Natural killer cell (primary cell): ENCODE measurements at regions not wholly inside any gene's neighbourhood (a gene's known extent, or its start where the extent isn't known, plus 50 kb on each side); places are given as distances from the start of the nearest gene placed in this dataset.
"Not testable (repeated sequence)": the region's sequence is repeated elsewhere in the genome, so short reads cannot be mapped to it uniquely, and the experiment has no call there.

Experiments used
- ATAC-seq, 3 donors: fragments of 150-1000 bp in 2 of 3; fragments of 200-7000 bp in 1 of 3; cut with Tn5 transposase; 1 replicate in 1 of 3; 2 replicates in 2 of 3; pipeline ENCODE4 v1.10.0; 2021; ENCODE audit warnings: mild to moderate bottlenecking in 2 of 3, moderate library complexity in 2 of 3
- DNase-seq, 2 donors: peaks; one replicate each; pipeline versions ENCODE4 v3.0.0 to v3.0.0-alpha.2; 2013 to 2021; ENCODE audit warnings: mixed read lengths in 1 of 2
- H3K27ac ChIP-seq: one replicate; pipeline ENCODE4 v1.5.1; 2013; ENCODE audit warnings: mild to moderate bottlenecking, low read length
- H3K27me3 ChIP-seq: one replicate; pipeline ENCODE4 v1.6.1; 2013; ENCODE audit warnings: low read length; ENCODE audit not compliant: control insufficient read depth, insufficient read depth
- H3K36me3 ChIP-seq: one replicate; pipeline ENCODE4 v1.6.1; 2013; ENCODE audit warnings: low read length; ENCODE audit not compliant: control insufficient read depth, insufficient read depth
- H3K4me1 ChIP-seq: one replicate; pipeline ENCODE4 v1.6.1; 2013; ENCODE audit warnings: low read length; ENCODE audit not compliant: control insufficient read depth, insufficient read depth
- H3K4me3 ChIP-seq: one replicate; pipeline ENCODE4 v1.5.1; 2013; ENCODE audit warnings: low read length
- H3K9me3 ChIP-seq: one replicate; pipeline ENCODE4 v1.6.1; 2013; ENCODE audit warnings: low read length; ENCODE audit not compliant: control insufficient read depth, insufficient read depth
- H3K27ac Mint-ChIP-seq, 2 donors: one replicate each; pipeline ENCODE4 v1.8.0; 2022; ENCODE audit warnings: mild to moderate bottlenecking in 2 of 2, mixed read lengths in 2 of 2, moderate library complexity in 1 of 2
- H3K27me3 Mint-ChIP-seq, 2 donors: one replicate each; pipeline ENCODE4 v1.8.0; 2022; ENCODE audit warnings: low read depth in 2 of 2, mixed read lengths in 2 of 2
- H3K36me3 Mint-ChIP-seq: one replicate; pipeline ENCODE4 v1.8.0; 2022; ENCODE audit warnings: mixed read lengths
- H3K4me1 Mint-ChIP-seq, 2 donors: one replicate each; pipeline ENCODE4 v1.8.0; 2022; ENCODE audit warnings: mixed read lengths in 2 of 2
- H3K4me3 Mint-ChIP-seq: one replicate; pipeline ENCODE4 v1.8.0; 2022; ENCODE audit warnings: mild to moderate bottlenecking, moderate library complexity, mixed read lengths
- H3K9me3 Mint-ChIP-seq, 2 donors: one replicate each; pipeline ENCODE4 v1.8.0; 2022; ENCODE audit warnings: mixed read lengths in 2 of 2
- WGBS: methylation state at CpG from one replicate; pipeline ENCODE4 v1.1.7; 2013; ENCODE audit warnings: missing lambda C conversion rate; ENCODE audit not compliant: insufficient coverage; 5-methylcytosine and 5-hydroxymethylcytosine counted together
- intact Hi-C: fragments of 100-400 bp; cut with micrococcal nuclease; formaldehyde crosslinking; loops from one replicate; pipeline ENCODE4 v1.14.2; 2022
- TF ChIP-seq, protein P1 (sequence below): fragments of 200-600 bp; IDR thresholded peaks from one replicate; pipeline ENCODE4 v1.8.0; 2022; ENCODE audit warnings: antibody characterized with exemption

- Mint-ChIP-seq H3K9me3 (no peaks in the 10 kb centered on the region), H3K27ac (no peak overlapping the region), H3K4me3 (no peak overlapping the region), H3K36me3 (no peaks in the 10 kb centered on the region), H3K4me1 (no peaks in the 10 kb centered on the region), H3K27me3 (peaks cover 0 to 17% of the 10 kb centered on the region in 2 donors)
- DNase-seq = no peak
- Histone ChIP-seq H3K27me3 (no peaks in the 10 kb centered on the region), H3K4me3 (no peak overlapping the region), H3K9me3 (no peaks in the 10 kb centered on the region), H3K27ac (no peak overlapping the region), H3K36me3 (no peaks in the 10 kb centered on the region), H3K4me1 (no peaks in the 10 kb centered on the region)
- ATAC-seq = no peak
- WGBS = 86% methylated on average over 15 of the region's 15 CpGs
- intact Hi-C loops = no loop called here
- TF ChIP-seq, protein P1, sequence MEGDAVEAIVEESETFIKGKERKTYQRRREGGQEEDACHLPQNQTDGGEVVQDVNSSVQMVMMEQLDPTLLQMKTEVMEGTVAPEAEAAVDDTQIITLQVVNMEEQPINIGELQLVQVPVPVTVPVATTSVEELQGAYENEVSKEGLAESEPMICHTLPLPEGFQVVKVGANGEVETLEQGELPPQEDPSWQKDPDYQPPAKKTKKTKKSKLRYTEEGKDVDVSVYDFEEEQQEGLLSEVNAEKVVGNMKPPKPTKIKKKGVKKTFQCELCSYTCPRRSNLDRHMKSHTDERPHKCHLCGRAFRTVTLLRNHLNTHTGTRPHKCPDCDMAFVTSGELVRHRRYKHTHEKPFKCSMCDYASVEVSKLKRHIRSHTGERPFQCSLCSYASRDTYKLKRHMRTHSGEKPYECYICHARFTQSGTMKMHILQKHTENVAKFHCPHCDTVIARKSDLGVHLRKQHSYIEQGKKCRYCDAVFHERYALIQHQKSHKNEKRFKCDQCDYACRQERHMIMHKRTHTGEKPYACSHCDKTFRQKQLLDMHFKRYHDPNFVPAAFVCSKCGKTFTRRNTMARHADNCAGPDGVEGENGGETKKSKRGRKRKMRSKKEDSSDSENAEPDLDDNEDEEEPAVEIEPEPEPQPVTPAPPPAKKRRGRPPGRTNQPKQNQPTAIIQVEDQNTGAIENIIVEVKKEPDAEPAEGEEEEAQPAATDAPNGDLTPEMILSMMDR = no peak
Observed at GRCh38 chr9:126070058-126070655, 256.5 kb upstream of the MVB12B start.

GRCh38 chr9:126071076-126071750 lies 255.4 kb upstream of the MVB12B start:
- 78% methylated on average over 13 of the region's 13 CpGs for WGBS
- TF ChIP-seq, protein P1 = no peak
- no peak for DNase-seq

GRCh38 chr9:126077656-126078055 lies 249.0 kb upstream of the MVB12B start:
- H3K36me3 ChIP-seq, H3K4me1 Mint-ChIP-seq, H3K4me3 ChIP-seq, H3K9me3 ChIP-seq, H3K9me3 Mint-ChIP-seq, H3K36me3 Mint-ChIP-seq, H3K27ac Mint-ChIP-seq, ATAC-seq, H3K4me1 ChIP-seq, H3K27me3 ChIP-seq, intact Hi-C loops, DNase-seq, H3K27ac ChIP-seq, H3K4me3 Mint-ChIP-seq: not testable (repeated sequence)
- peaks cover 14 to 22% of the 10 kb centered on the region in 2 donors for H3K27me3 Mint-ChIP-seq
- WGBS = 95% methylated on average over 11 of the region's 12 CpGs

More at GRCh38 chr9:126071076-126071750, 255.4 kb upstream of the MVB12B start:
- no peak for ATAC-seq
- Mint-ChIP-seq H3K9me3 (no peaks in the 10 kb centered on the region), H3K4me3 (no peak overlapping the region), H3K27ac (no peak overlapping the region), H3K36me3 (no peaks in the 10 kb centered on the region), H3K4me1 (no peaks in the 10 kb centered on the region), H3K27me3 (peaks cover 8 to 16% of the 10 kb centered on the region in 2 donors)
- H3K27ac ChIP-seq = no peak overlapping the region
- no peak overlapping the region for H3K4me3 ChIP-seq
- no peaks in the 10 kb centered on the region for H3K9me3 ChIP-seq
- no peaks in the 10 kb centered on the region for H3K4me1 ChIP-seq
- no peaks in the 10 kb centered on the region for H3K27me3 ChIP-seq
- H3K36me3 ChIP-seq = no peaks in the 10 kb centered on the region
- intact Hi-C loops = no loop called here

- no peak for ATAC-seq
- Histone ChIP-seq H3K9me3 (no peaks in the 10 kb centered on the region), H3K27me3 (no peaks in the 10 kb centered on the region), H3K27ac (no peak overlapping the region), H3K4me1 (no peaks in the 10 kb centered on the region), H3K36me3 (no peaks in the 10 kb centered on the region), H3K4me3 (no peak overlapping the region)
- DNase-seq = no peak
- peaks cover 19 to 24% of the 10 kb centered on the region in 2 donors for H3K27me3 Mint-ChIP-seq
- TF ChIP-seq, protein P1 = no peak
- peaks cover 11% of the 10 kb centered on the region in 2 donors for H3K4me1 Mint-ChIP-seq
- 65% methylated on average over 2 of the region's 2 CpGs for WGBS
- no peaks in the 10 kb centered on the region for H3K36me3 Mint-ChIP-seq
- intact Hi-C loops = no loop called here
- no peaks in the 10 kb centered on the region for H3K9me3 Mint-ChIP-seq
- H3K27ac Mint-ChIP-seq = no peak overlapping the region
- no peak overlapping the region for H3K4me3 Mint-ChIP-seq
Observed at GRCh38 chr9:126080641-126081040, 246.0 kb upstream of the MVB12B start.
